ENCODE measurements at regions not wholly inside any gene's neighbourhood (a gene's known extent, or its start where the extent isn't known, plus 50 kb on each side); places are given as distances from the start of the nearest gene placed in this dataset.

GRCh38 chr4:123559955-123560871 lies 163.6 kb downstream of the SPRY1 start:
- TF ChIP-seq GATA2 (IDR thresholded peaks at IDR 0.05; ENCODE audit: low read depth, low read length) (no peak), GATA3 (IDR thresholded peaks at IDR 0.05; ENCODE audit: low read depth, low read length) (no peak)

Data from SH-SY5Y (cell line).